ENCODE measurements at regions not wholly inside any gene's neighbourhood (a gene's known extent, or its start where the extent isn't known, plus 50 kb on each side); places are given as distances from the start of the nearest gene placed in this dataset.

- TF ChIP-seq, protein P1, sequence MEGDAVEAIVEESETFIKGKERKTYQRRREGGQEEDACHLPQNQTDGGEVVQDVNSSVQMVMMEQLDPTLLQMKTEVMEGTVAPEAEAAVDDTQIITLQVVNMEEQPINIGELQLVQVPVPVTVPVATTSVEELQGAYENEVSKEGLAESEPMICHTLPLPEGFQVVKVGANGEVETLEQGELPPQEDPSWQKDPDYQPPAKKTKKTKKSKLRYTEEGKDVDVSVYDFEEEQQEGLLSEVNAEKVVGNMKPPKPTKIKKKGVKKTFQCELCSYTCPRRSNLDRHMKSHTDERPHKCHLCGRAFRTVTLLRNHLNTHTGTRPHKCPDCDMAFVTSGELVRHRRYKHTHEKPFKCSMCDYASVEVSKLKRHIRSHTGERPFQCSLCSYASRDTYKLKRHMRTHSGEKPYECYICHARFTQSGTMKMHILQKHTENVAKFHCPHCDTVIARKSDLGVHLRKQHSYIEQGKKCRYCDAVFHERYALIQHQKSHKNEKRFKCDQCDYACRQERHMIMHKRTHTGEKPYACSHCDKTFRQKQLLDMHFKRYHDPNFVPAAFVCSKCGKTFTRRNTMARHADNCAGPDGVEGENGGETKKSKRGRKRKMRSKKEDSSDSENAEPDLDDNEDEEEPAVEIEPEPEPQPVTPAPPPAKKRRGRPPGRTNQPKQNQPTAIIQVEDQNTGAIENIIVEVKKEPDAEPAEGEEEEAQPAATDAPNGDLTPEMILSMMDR (IDR thresholded peaks at IDR 0.05; ENCODE audit: insufficient read depth, low read length, poor library complexity, severe bottlenecking): no peak
- TF ChIP-seq EZH2phosphoT487 (conservative IDR thresholded peaks at IDR 0.05; ENCODE audit: low read length): no peak
These were observed 152.6 kb downstream of the XPNPEP1 start for GRCh38 chr10:109770663-109771062.
